B cell (primary cell): ENCODE measurements at regions not wholly inside any gene's neighbourhood (a gene's known extent, or its start where the extent isn't known, plus 50 kb on each side); places are given as distances from the start of the nearest gene placed in this dataset.

Experiments used
- CTCF ChIP-seq: fragments of 200-600 bp; IDR thresholded peaks from one replicate; pipeline ENCODE4 v1.8.0; 2022; ENCODE audit warnings: antibody characterized with exemption, mild to moderate bottlenecking
- EZH2 ChIP-seq: IDR thresholded peaks from 2 replicates; pipeline ENCODE4 v1.6.1; 2012; ENCODE audit warnings: borderline replicate concordance, low read depth, mild to moderate bottlenecking, moderate library complexity, low read length; ENCODE audit not compliant: insufficient read depth, poor library complexity, severe bottlenecking

GRCh38 chr3:118196183-118196582 is 838.5 kb downstream of the IGSF11 start:
- TF ChIP-seq CTCF, result no peak
- TF ChIP-seq EZH2, result no peak
